Sigmoid colon (tissue), 6 donors: ENCODE measurements at regions not wholly inside any gene's neighbourhood (a gene's known extent, or its start where the extent isn't known, plus 50 kb on each side); places are given as distances from the start of the nearest gene placed in this dataset.

ENCODE experiments used
- DNase-seq: peaks from one replicate; pipeline ENCODE4 v3.0.0-alpha.2; 2019
- H3K27ac ChIP-seq, 4 donors: fragments of 200-600 bp; sonication (generic); one replicate each; pipeline ENCODE4 v1.5.1; 2016 to 2019; ENCODE audit warnings: mild to moderate bottlenecking in 1 of 4
- H3K27me3 ChIP-seq, 3 donors: fragments of 200-600 bp; sonication (generic); one replicate each; pipeline ENCODE4 v1.5.1; 2019; ENCODE audit warnings: mild to moderate bottlenecking in 1 of 3
- H3K36me3 ChIP-seq, 4 donors: fragments of 200-600 bp; sonication (generic); one replicate each; pipeline ENCODE4 v1.5.1; 2016 to 2019
- H3K4me1 ChIP-seq, 4 donors: fragments of 200-600 bp; sonication (generic); one replicate each; pipeline ENCODE4 v1.5.1; 2017 to 2019
- H3K4me3 ChIP-seq, 4 donors: fragments of 200-600 bp; sonication (generic); one replicate each; pipeline ENCODE4 v1.5.1; 2017 to 2019; ENCODE audit warnings: mild to moderate bottlenecking in 2 of 4, moderate library complexity in 1 of 4
- H3K9me3 ChIP-seq, 4 donors: fragments of 200-600 bp in 3 of 4; sonication (generic) in 3 of 4; one replicate each; pipeline versions ENCODE4 v1.5.1 to v1.6.1; 2013 to 2019
- CTCF ChIP-seq, 4 experiments: fragments of 450-650 bp in 3 of 4; fragments of 200-600 bp in 1 of 4; IDR thresholded peaks; one replicate each; pipeline ENCODE4 v1.5.1; 2016 to 2019; ENCODE audit warnings: antibody characterized with exemption in 4 of 4, mild to moderate bottlenecking in 3 of 4, moderate library complexity in 2 of 4
- EP300 ChIP-seq, 4 donors: sonication (generic); formaldehyde crosslinking; IDR thresholded peaks; one replicate each; pipeline ENCODE4 v1.6.1; 2017; ENCODE audit warnings: antibody characterized with exemption in 4 of 4
- POLR2A ChIP-seq, 2 donors: fragments of 450-650 bp; IDR thresholded peaks; one replicate each; pipeline ENCODE4 v1.6.1; 2016; ENCODE audit warnings: antibody characterized with exemption in 2 of 2, mild to moderate bottlenecking in 2 of 2, moderate library complexity in 2 of 2
- POLR2AphosphoS5 ChIP-seq, 4 donors: sonication (generic); formaldehyde crosslinking; IDR thresholded peaks; one replicate each; pipeline ENCODE4 v1.6.1; 2017; ENCODE audit warnings: antibody characterized with exemption in 4 of 4
- WGBS, 2 donors: extraction: QIAGEN DNeasy Blood & Tissue Kit; methylation state at CpG; one replicate each; pipeline ENCODE4 v1.1.7; 2013; 5-methylcytosine and 5-hydroxymethylcytosine counted together
- intact Hi-C: fragments of 100-400 bp; cut with DNase I; formaldehyde crosslinking; loops from one replicate; pipeline ENCODE4 v1.15.1; 2023
- donor health status: healthy with polysubstance abuse.
- donor health status: healthy.

DNA sequence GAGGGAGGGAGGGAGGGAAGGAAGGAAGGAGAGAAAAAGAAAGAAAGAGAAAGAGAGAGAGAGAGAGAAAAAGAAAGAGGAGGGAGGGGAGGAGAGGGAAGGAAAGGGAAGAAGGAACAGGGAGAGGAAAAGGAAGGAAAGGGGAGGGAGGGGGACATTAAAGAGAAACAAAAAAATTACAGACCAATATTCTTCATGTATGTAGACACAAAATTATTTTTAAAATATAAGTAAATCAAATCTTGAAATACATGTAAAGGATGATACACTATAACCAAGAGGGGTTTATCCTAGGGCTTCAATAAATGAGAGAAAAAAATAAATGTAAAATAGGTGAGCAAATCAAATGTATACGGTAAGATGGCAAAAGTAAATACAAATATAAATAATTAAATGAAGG is 71.2 kb upstream of the TMEM244 start:
- DNase-seq = no peak
- Histone ChIP-seq H3K36me3 (no peaks in the 10 kb centered on the region), H3K4me3 (no peak overlapping the region), H3K4me1 (peaks cover 0 to 5% (median 0%) of the 10 kb centered on the region in 4 donors), H3K27ac (no peak overlapping the region), H3K27me3 (no peaks in the 10 kb centered on the region), H3K9me3 (no peaks in the 10 kb centered on the region)
- intact Hi-C loops = loop anchor here (10.0 kb wide), 1 partner anchor 338 kb away; no protein-coding TSS in a partner anchor
- TF ChIP-seq POLR2A (IDR thresholded peaks at IDR 0.05) (no peak), POLR2AphosphoS5 (IDR thresholded peaks at IDR 0.05) (no peak), EP300 (IDR thresholded peaks at IDR 0.05) (no peak), CTCF (IDR thresholded peaks at IDR 0.05) (no peak)
- WGBS, 2 donors = 83 to 89% methylated on average over 1 of the region's 1 CpG

GRCh38 chr6:129929433-129929832 is 68.3 kb upstream of the TMEM244 start:
- intact Hi-C loops = no loop called here
- Histone ChIP-seq H3K4me1 (no peaks in the 10 kb centered on the region), H3K27ac (no peak overlapping the region), H3K36me3 (no peaks in the 10 kb centered on the region), H3K4me3 (no peak overlapping the region), H3K27me3 (no peaks in the 10 kb centered on the region), H3K9me3 (no peaks in the 10 kb centered on the region)
- TF ChIP-seq POLR2AphosphoS5 (IDR thresholded peaks at IDR 0.05) (no peak), EP300 (IDR thresholded peaks at IDR 0.05) (no peak), CTCF (IDR thresholded peaks at IDR 0.05) (no peak), POLR2A (IDR thresholded peaks at IDR 0.05) (no peak)
- WGBS, 2 donors = 73 to 79% methylated on average over 1 of the region's 1 CpG
- no peak for DNase-seq

DNA sequence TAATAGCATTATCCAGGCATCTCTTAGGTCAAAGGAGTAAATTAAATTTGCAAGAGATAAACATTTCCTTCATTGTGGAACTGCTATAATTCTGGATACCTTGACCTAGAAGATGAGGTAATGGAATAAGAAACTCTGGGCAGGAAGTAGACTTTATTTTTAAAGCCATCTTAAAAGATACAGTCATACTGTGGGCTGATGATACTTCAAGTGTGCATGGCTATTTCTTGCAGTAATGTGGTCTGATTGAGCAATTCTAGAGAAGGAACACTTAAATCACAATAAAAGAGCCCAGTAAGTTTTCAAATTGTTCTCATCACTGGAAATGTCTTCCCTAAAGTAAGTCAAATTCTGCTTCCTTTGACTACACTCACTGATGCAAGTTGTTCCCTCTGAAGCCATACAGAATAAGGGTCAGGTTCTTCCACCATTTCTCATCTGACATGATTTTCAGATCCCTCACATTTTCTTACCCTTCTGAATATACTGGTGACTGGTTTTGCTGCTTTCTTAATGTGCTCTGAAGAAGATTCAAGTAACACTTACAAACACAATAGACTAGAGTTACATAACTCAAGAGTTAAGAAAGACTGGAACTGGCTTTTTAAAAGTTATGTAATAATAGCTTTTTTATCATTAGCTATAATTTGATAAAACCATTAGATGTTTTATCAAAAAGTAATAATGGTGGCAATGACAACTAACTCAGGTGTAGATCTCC is 62.6 kb upstream of the TMEM244 start:
- no peak for DNase-seq
- no peaks in the 10 kb centered on the region for H3K9me3 ChIP-seq
- no peaks in the 10 kb centered on the region for H3K36me3 ChIP-seq
- TF ChIP-seq EP300 (IDR thresholded peaks at IDR 0.05) (no peak), POLR2A (IDR thresholded peaks at IDR 0.05) (no peak), POLR2AphosphoS5 (IDR thresholded peaks at IDR 0.05) (no peak), CTCF (IDR thresholded peaks at IDR 0.05) (no peak)
- H3K4me1 ChIP-seq = no peaks in the 10 kb centered on the region
- H3K27me3 ChIP-seq = no peaks in the 10 kb centered on the region
- H3K27ac ChIP-seq = no peak overlapping the region
- H3K4me3 ChIP-seq = no peak overlapping the region
- intact Hi-C loops = no loop called here

DNA sequence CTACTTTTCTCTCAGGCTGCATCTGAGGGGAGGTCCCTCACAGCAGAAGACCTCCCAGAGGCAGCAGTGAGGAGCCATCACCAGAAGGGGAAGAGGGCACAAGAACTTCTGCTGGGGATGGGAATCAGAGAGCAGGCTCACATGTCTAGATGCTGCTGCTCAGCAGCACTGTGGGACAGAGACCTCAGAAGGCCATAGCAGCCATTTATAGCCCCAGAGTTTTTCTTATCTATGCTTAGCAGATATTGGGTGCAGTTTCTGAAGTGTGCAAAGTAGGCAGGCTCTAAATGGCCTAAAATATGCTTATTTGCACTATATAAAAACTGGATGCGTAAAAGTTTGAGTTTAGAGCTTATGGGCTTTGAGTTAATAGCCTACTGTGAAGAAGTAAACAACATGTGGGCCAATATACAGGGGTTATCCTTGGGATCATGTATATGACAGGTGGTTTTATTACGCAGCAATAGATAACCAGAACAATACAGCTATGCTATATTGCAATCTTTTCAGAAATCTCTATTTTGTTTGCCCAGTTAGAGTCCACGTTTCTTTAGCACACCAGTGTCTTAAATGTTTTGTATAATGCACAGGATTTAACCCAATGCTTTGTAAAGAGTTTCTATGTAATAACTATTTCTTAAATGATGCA is 60.2 kb upstream of the TMEM244 start:
- no peaks in the 10 kb centered on the region for H3K4me1 ChIP-seq
- H3K4me3 ChIP-seq = no peak overlapping the region
- H3K9me3 ChIP-seq = no peaks in the 10 kb centered on the region
- H3K27ac ChIP-seq = no peak overlapping the region
- H3K36me3 ChIP-seq = no peaks in the 10 kb centered on the region
- intact Hi-C loops = no loop called here
- H3K27me3 ChIP-seq = no peaks in the 10 kb centered on the region
- TF ChIP-seq EP300 (IDR thresholded peaks at IDR 0.05) = no peak
- WGBS, 2 donors = 13 to 55% methylated on average over 3 of the region's 3 CpGs
- no peak for DNase-seq

DNA sequence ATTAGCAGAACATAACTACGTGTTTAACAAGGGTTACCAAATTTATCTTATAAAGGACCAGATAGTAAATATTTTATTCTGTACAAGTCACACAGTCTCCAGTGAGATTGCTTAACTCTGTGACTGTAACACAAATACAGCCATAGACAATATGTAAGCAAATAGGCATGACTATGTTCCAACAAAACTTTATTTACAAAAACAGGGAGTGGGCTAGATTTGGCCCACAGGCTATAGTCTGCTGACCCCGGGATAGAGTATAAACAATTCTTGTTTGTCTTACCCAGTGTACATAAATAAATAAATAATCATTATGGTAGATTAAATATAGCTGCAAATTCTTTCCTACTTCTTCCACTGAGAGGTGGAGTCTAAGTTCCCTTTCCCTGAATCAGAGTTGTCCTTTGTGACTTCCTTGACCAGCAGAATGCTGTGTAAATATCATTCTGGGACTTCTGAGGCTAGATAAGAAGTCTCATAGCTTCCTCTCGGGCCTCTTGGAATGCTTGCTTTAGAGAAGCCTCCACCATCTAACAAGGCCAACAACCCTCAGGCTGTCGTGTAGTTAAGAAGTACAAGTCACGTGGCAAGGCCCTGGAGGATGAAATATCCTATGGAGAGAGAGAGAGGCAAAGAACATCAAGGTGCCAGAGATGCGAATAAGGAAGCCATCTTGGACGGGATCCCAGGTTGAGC is 59.1 kb upstream of the TMEM244 start:
- Histone ChIP-seq H3K27me3 (no peaks in the 10 kb centered on the region), H3K36me3 (no peaks in the 10 kb centered on the region), H3K9me3 (no peaks in the 10 kb centered on the region), H3K4me3 (no peak overlapping the region), H3K27ac (no peak overlapping the region), H3K4me1 (no peaks in the 10 kb centered on the region)
- no peak for DNase-seq
- no peak for TF ChIP-seq POLR2A (IDR thresholded peaks at IDR 0.05)
- TF ChIP-seq EP300 (IDR thresholded peaks at IDR 0.05) = no peak
- TF ChIP-seq POLR2AphosphoS5 (IDR thresholded peaks at IDR 0.05) = no peak
- no peak for TF ChIP-seq CTCF (IDR thresholded peaks at IDR 0.05)
- intact Hi-C loops = no loop called here
- 40 to 72% methylated on average over 7 of the region's 7 CpGs for WGBS, 2 donors
